ENCODE measurements at regions not wholly inside any gene's neighbourhood (a gene's known extent, or its start where the extent isn't known, plus 50 kb on each side); places are given as distances from the start of the nearest gene placed in this dataset.
A peak's percentile ranks its signal among the peaks of the same experiment; 100 is the strongest.
"Not testable (repeated sequence)": the region's sequence is repeated elsewhere in the genome, so short reads cannot be mapped to it uniquely, and the experiment has no call there.

GRCh38 chr1:147103416-147104155 is 68.7 kb downstream of the PRKAB2 start:
- not testable (repeated sequence) for DNase-seq (ENCODE audit: low spot score)

DNA sequence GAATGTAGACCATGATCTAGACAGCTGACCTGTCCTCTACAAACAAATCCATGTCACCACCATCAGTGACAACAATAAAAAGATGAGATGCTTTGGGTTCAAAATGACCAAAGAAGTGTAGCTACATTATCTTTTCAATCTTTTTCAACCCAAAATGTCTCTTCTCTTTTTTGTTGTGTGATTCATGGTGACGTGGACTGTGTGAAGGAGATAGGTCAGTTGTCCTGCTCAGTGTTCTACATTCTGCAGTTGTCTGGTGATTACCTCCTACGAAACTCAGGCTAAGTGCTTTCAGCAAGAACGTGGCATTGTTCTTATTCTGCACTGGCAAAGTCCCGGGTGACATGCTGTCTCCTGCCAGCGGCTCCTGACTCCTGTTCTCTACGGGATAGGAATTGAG is 73.1 kb downstream of the PRKAB2 start:
- no peak for DNase-seq (ENCODE audit: low spot score)

DNA sequence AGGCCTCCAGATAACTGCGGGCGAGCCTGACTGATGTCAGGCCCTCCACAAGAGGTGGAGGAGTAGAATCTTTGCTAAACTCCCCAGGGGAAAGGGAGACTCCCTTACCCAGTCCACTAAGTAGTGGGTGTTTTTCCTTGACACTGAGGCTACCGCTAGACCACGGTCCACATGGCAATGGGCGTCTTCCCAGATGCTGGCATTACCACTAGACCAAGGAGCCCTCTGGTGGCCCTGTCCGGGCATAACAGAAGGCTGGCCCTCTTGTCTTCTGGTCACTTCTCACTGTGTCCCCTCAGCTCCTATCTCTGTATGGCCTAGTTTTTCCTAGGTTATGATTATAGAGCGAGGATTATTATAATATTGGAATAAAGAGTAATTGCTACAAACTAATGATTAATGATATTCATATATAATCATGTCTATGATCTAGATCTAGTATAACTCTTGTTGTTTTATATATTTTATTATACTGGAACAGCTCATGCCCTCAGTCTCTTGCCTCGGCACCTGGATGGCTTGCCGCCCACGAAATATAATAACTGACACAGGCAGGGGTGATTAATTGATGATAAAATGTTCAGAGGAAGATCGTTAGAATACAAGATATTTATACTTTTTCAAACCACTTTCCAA is 73.8 kb downstream of the PRKAB2 start:
- peak; percentile 17 for DNase-seq (ENCODE audit: low spot score)

GRCh38 chr1:147095691-147096090 is 76.6 kb downstream of the PRKAB2 start:
- DNase-seq (ENCODE audit: low spot score), result no peak

- no peak for DNase-seq (ENCODE audit: low spot score)
These were observed 80.5 kb downstream of the PRKAB2 start for GRCh38 chr1:147091801-147092200.

DNA sequence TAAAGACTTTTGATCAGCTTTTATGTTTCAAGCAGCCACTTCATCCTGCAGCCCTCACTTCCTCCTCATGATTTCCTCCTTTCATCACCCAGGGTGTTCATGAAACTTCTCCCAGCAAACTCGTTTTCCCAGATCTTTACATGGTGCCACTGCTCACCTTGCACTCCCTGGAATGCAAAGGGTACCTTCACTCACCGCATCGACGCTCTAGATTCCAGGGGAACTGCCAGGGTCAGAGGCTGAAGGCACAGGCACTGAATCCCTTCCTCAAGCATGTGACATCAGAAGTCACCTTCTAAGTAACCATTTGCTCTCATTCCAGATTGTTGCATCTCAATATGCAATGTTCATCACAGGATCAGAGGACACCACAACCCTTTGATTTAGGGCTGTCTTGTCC is 82.8 kb downstream of the PRKAB2 start:
- DNase-seq (ENCODE audit: low spot score), result no peak

DNA sequence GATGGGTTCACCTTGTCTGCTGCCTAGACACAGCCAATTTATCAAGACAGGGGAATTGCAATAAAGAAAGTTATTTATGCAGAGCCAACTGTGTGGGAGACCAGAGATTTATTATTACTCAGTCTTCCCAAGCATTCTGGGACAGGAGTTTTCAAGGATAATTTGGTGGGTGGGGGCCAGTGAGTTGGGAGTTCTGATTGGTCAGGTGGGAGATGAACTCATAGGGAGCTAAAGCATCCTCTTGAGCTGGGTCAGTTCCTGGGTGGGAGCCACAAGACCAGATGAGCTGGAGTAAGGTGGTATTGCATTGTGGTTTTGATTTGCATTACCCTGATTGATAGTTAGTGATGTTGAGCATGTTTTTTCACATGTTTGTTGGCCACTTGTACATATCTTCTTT is 86.1 kb downstream of the PRKAB2 start:
- no peak for DNase-seq (ENCODE audit: low spot score)

DNA sequence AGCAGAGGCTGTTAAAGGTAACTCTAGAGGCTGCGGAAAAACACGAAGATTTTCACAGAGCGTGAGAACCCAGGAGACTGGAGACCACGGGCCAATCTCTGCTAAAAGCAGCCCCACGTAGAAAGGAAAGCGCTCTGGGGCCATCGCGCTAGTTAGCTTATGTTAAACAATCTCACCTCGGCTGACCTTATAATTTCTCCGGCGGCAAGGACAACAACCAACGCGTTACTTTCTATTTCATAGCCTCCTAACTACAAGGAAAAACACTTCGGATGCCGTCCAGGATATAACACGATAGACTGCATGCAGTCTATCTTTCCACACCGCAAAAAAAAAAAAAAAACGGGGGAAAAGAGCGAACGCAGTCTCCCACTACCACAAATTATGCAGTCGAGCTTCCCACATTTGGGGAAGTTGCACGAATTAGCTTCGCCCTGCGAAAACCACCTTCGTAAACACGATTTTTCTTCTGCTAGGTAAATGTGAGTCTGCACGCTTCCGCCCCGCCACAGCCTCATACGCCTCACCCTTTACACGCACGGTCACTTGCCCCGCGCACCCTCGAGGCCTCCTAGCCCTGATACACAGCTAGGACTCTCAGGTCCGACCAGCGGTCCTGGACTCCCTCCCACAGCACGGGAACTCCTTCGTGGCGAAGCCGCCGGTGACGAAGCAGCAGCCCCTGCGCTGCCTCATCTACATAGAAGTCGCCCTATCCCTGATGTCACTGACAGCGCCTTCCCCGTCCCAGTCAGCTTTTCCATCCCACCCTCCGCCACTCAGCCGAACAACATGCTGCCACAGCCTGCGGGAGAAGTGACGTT is 87.8 kb downstream of the PRKAB2 start:
- peak; percentile 67 for DNase-seq (ENCODE audit: low spot score)

- DNase-seq (ENCODE audit: low spot score), result no peak
These were observed 88.4 kb downstream of the PRKAB2 start for GRCh38 chr1:147083919-147084272.

DNA sequence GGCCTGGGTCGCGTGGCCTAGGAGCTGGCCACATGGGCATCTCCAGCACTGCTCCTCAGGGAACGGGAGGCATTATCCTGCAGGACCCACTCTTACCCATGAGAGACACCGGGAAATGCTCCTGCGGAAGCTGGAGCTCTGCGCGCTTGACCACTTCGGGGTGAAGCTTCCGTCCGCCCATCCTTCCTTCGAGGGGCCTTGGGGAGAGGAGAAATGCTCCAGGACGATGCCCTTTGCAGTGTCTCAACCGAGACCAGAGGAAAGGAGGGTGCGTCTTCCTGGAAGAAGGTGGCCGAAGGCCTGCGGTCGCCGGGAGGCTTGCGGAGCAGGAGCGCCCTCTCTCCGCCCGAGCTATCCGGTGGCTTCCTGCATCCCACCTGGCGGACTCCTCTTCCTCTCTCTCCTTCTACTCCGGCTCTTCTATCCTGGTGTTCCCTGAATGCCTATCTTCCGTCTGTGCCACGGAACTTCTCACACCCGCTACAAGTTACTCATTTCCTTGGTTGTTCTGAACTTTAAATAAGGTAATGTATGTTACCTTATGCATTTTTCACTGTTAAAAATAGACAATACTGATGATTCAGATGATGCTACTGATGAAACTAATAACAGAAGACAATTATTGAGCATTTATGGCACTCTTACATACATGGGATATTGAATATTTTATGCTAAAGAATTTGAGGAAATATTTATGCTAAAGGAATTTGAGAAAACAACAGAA is 91.4 kb downstream of the PRKAB2 start:
- DNase-seq (ENCODE audit: low spot score), result no peak

GRCh38 chr1:147080006-147080661 is 92.1 kb downstream of the PRKAB2 start:
- no peak for DNase-seq (ENCODE audit: low spot score)

GRCh38 chr1:147079400-147080005 is 92.8 kb downstream of the PRKAB2 start:
- peak; percentile 17 for DNase-seq (ENCODE audit: low spot score)

GRCh38 chr1:147078606-147079399 is 93.5 kb downstream of the PRKAB2 start:
- DNase-seq (ENCODE audit: low spot score), result no peak

- DNase-seq (ENCODE audit: low spot score), result no peak
These were observed 94.2 kb downstream of the PRKAB2 start for GRCh38 chr1:147077936-147078605.

- no peak for DNase-seq (ENCODE audit: low spot score)
These were observed 94.7 kb downstream of the PRKAB2 start for GRCh38 chr1:147077523-147077922.

- DNase-seq (ENCODE audit: low spot score), result no peak
These were observed 95.2 kb downstream of the PRKAB2 start for GRCh38 chr1:147077081-147077480.

DNA sequence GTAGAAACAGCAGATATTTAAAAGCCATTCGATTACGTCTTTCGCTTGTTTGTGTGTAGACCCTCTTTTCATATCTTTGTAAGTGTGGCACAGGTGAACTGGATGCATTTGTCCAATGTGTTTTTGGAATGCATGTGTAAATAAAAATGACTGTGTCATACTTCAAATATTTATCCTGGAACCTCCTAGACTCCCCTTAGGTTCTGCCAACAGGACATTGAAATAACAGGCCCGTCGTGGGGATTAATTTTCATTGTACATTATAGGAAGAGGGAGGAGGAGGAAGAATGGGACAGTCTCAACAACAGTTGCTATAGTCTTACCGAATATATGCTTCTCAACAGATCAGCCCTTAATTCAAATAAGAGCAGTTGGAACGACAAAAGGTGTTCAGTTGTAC is 95.8 kb downstream of the PRKAB2 start:
- no peak for DNase-seq (ENCODE audit: low spot score)

- no peak for DNase-seq (ENCODE audit: low spot score)
These were observed 99.5 kb downstream of the PRKAB2 start for GRCh38 chr1:147072482-147073432.

- DNase-seq (ENCODE audit: low spot score), result no peak
These were observed 101.1 kb downstream of the PRKAB2 start for GRCh38 chr1:147071142-147071541.
